Neural cell (in vitro differentiated cells): ENCODE measurements at regions not wholly inside any gene's neighbourhood (a gene's known extent, or its start where the extent isn't known, plus 50 kb on each side); places are given as distances from the start of the nearest gene placed in this dataset.

ENCODE experiments used
- H2AFZ ChIP-seq: fragments of 200-600, 300-800 bp; sonication (generic), shearing (Covaris generic); 2 replicates; pipeline ENCODE4 v1.6.0; 2014; ENCODE audit warnings: low read depth, mild to moderate bottlenecking, antibody characterized with exemption, low read length, moderate library complexity
- H3F3A ChIP-seq: fragments of 200-600 bp; shearing (Covaris generic); 2 replicates; pipeline ENCODE4 v1.6.1; 2016; ENCODE audit warnings: mild to moderate bottlenecking, moderate library complexity, mixed read lengths, antibody characterized with exemption, low read length; ENCODE audit not compliant: insufficient read depth, poor library complexity, severe bottlenecking
- H3K27ac ChIP-seq: fragments of 200-600, 300-800 bp; sonication (generic), shearing (Covaris generic); 2 replicates; pipeline ENCODE4 v1.5.1; 2014; ENCODE audit warnings: mild to moderate bottlenecking, low read length, moderate library complexity
- H3K27me3 ChIP-seq: fragments of 300-800, 200-600 bp; sonication (generic), shearing (Covaris generic); 2 replicates; pipeline ENCODE4 v1.6.0; 2014; ENCODE audit warnings: mild to moderate bottlenecking, low read depth, low read length, moderate library complexity; ENCODE audit not compliant: insufficient read depth
- H3K36me3 ChIP-seq: fragments of 300-800, 200-600 bp; sonication (generic), shearing (Covaris generic); 2 replicates; pipeline ENCODE4 v1.5.1; 2014; ENCODE audit warnings: mild to moderate bottlenecking, antibody characterized with exemption, low read length, moderate library complexity; ENCODE audit not compliant: insufficient read depth
- H3K4me2 ChIP-seq: fragments of 300-800, 200-600 bp; sonication (generic), shearing (Covaris generic); 2 replicates; pipeline ENCODE4 v1.6.0; 2014; ENCODE audit warnings: mild to moderate bottlenecking, low read length
- H3K4me3 ChIP-seq: fragments of 300-800, 200-600 bp; sonication (generic), shearing (Covaris generic); 2 replicates; pipeline ENCODE4 v1.5.1; 2014; ENCODE audit warnings: mild to moderate bottlenecking, low read length, moderate library complexity
- H3K79me2 ChIP-seq: fragments of 200-600 bp; shearing (Covaris generic); replicated peaks from 2 replicates; pipeline ENCODE4 v1.6.0; 2014; ENCODE audit warnings: mild to moderate bottlenecking, low read length, moderate library complexity; ENCODE audit not compliant: insufficient read depth
- H3K9ac ChIP-seq: fragments of 300-800, 200-600 bp; sonication (generic), shearing (Covaris generic); 2 replicates; pipeline ENCODE4 v1.6.1; 2016; ENCODE audit warnings: mild to moderate bottlenecking, low read length, mixed read lengths
- H3K9me2 ChIP-seq: fragments of 200-600 bp; shearing (Covaris generic); 2 replicates; pipeline ENCODE4 v1.6.1; 2016; ENCODE audit warnings: mild to moderate bottlenecking, low read length, mixed read lengths; ENCODE audit not compliant: insufficient read depth
- H3K9me3 ChIP-seq: fragments of 200-600, 300-800 bp; sonication (generic), shearing (Covaris generic); 2 replicates; pipeline ENCODE4 v1.6.1; 2016; ENCODE audit warnings: mild to moderate bottlenecking, mixed run types, low read length, moderate library complexity, mixed read lengths
- H4K20me1 ChIP-seq: fragments of 200-600 bp; shearing (Covaris generic); 2 replicates; pipeline ENCODE4 v1.6.1; 2016; ENCODE audit warnings: mild to moderate bottlenecking, mixed run types; ENCODE audit not compliant: insufficient read depth
- EP300 ChIP-seq: fragments of 450-650 bp; conservative IDR thresholded peaks from 2 replicates; pipeline ENCODE4 v1.6.1; 2014; ENCODE audit warnings: antibody characterized with exemption, mild to moderate bottlenecking, moderate library complexity; ENCODE audit not compliant: poor library complexity, severe bottlenecking
- EZH2 ChIP-seq: fragments of 200-600, 300-800 bp; shearing (Covaris generic), sonication (generic); IDR thresholded peaks from 2 replicates; pipeline ENCODE4 v1.6.1; 2014; ENCODE audit warnings: antibody characterized with exemption, low read length, borderline replicate concordance, mild to moderate bottlenecking; ENCODE audit not compliant: insufficient read depth, poor library complexity, severe bottlenecking
- MXI1 ChIP-seq: fragments of 450-650 bp; conservative IDR thresholded peaks from 2 replicates; pipeline ENCODE4 v1.6.1; 2014; ENCODE audit warnings: antibody characterized with exemption, mild to moderate bottlenecking; ENCODE audit not compliant: poor library complexity, severe bottlenecking
- POLR2AphosphoS5 ChIP-seq: IDR thresholded peaks from 2 replicates; pipeline ENCODE4 v1.6.1; 2012
- RAD21 ChIP-seq: fragments of 450-650 bp; conservative IDR thresholded peaks from 2 replicates; pipeline ENCODE4 v1.6.1; 2014; ENCODE audit warnings: antibody characterized with exemption, mild to moderate bottlenecking, moderate library complexity
- SMC3 ChIP-seq: fragments of 450-650 bp; conservative IDR thresholded peaks from 2 replicates; pipeline ENCODE4 v1.6.1; 2014; ENCODE audit warnings: antibody characterized with exemption, mild to moderate bottlenecking, moderate library complexity; ENCODE audit not compliant: poor library complexity
- TAF1 ChIP-seq: IDR thresholded peaks from 2 replicates; pipeline ENCODE4 v1.6.1; 2012; ENCODE audit warnings: low read depth
- TF ChIP-seq, protein P1 (sequence below): fragments of 450-650 bp; IDR thresholded peaks from 2 replicates; pipeline ENCODE4 v1.5.1; 2014; ENCODE audit warnings: antibody characterized with exemption, mild to moderate bottlenecking, moderate library complexity; ENCODE audit not compliant: poor library complexity, severe bottlenecking
- TF ChIP-seq, protein P2 (sequence below): IDR thresholded peaks from 2 replicates; pipeline ENCODE4 v1.6.1; 2012; ENCODE audit warnings: borderline replicate concordance

DNA sequence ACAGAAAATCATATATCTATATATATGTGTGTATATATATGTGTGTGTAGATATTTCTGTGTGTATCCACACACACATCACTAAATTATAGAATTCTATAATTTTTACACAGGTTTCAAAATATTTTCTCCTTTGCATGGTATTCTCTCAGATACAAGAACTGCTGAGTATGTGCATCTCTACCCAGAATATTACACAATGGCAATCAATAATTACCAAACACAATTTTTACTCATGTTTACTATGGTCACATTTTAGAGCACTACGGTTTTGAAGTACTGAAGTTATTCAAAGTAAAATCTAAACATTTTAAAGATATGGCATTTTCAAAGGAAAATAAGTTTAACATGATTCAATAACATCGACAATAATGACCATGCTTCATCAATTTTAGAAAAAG lies 258.5 kb downstream of the PAX3 start:
- no peak overlapping the region for H3K4me3 ChIP-seq
- no peak overlapping the region for H3K9ac ChIP-seq
- H3F3A ChIP-seq, result no peaks in the 10 kb centered on the region
- no peaks in the 10 kb centered on the region for H4K20me1 ChIP-seq
- no peaks in the 10 kb centered on the region for H3K36me3 ChIP-seq
- H3K27me3 ChIP-seq, result no peaks in the 10 kb centered on the region
- no peaks in the 10 kb centered on the region for H3K9me2 ChIP-seq
- H3K27ac ChIP-seq, result no peak overlapping the region
- H3K79me2 ChIP-seq, result no peaks in the 10 kb centered on the region
- H2AFZ ChIP-seq, result no peak overlapping the region
- H3K9me3 ChIP-seq, result no peaks in the 10 kb centered on the region
- H3K4me2 ChIP-seq, result no peak overlapping the region
- no peak for TF ChIP-seq EZH2
- no peak for TF ChIP-seq RAD21
- TF ChIP-seq TAF1, result no peak
- TF ChIP-seq, protein P1, sequence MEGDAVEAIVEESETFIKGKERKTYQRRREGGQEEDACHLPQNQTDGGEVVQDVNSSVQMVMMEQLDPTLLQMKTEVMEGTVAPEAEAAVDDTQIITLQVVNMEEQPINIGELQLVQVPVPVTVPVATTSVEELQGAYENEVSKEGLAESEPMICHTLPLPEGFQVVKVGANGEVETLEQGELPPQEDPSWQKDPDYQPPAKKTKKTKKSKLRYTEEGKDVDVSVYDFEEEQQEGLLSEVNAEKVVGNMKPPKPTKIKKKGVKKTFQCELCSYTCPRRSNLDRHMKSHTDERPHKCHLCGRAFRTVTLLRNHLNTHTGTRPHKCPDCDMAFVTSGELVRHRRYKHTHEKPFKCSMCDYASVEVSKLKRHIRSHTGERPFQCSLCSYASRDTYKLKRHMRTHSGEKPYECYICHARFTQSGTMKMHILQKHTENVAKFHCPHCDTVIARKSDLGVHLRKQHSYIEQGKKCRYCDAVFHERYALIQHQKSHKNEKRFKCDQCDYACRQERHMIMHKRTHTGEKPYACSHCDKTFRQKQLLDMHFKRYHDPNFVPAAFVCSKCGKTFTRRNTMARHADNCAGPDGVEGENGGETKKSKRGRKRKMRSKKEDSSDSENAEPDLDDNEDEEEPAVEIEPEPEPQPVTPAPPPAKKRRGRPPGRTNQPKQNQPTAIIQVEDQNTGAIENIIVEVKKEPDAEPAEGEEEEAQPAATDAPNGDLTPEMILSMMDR, result no peak
- TF ChIP-seq SMC3, result no peak
- TF ChIP-seq, protein P2, sequence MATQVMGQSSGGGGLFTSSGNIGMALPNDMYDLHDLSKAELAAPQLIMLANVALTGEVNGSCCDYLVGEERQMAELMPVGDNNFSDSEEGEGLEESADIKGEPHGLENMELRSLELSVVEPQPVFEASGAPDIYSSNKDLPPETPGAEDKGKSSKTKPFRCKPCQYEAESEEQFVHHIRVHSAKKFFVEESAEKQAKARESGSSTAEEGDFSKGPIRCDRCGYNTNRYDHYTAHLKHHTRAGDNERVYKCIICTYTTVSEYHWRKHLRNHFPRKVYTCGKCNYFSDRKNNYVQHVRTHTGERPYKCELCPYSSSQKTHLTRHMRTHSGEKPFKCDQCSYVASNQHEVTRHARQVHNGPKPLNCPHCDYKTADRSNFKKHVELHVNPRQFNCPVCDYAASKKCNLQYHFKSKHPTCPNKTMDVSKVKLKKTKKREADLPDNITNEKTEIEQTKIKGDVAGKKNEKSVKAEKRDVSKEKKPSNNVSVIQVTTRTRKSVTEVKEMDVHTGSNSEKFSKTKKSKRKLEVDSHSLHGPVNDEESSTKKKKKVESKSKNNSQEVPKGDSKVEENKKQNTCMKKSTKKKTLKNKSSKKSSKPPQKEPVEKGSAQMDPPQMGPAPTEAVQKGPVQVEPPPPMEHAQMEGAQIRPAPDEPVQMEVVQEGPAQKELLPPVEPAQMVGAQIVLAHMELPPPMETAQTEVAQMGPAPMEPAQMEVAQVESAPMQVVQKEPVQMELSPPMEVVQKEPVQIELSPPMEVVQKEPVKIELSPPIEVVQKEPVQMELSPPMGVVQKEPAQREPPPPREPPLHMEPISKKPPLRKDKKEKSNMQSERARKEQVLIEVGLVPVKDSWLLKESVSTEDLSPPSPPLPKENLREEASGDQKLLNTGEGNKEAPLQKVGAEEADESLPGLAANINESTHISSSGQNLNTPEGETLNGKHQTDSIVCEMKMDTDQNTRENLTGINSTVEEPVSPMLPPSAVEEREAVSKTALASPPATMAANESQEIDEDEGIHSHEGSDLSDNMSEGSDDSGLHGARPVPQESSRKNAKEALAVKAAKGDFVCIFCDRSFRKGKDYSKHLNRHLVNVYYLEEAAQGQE, result no peak
- TF ChIP-seq EP300, result no peak
- TF ChIP-seq MXI1, result no peak
- no peak for TF ChIP-seq POLR2AphosphoS5

DNA sequence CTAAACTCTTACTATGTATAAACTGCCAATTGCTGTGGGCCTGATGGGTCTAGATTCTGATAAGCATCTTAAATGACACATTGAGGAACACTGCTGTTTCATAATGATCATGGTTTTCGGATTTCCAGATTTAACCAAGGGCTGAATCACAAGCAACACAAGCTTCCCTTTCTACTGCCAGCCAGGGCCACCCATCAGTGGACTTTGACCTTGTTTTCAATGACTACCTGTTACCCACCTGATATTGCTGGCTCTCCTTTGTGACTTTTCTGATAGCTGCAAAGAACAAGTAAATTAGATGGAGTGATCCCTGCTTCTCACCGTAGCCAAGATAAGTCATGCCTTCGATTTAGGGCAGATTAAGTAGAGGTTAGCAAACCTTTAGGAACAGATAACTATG lies 259.0 kb downstream of the PAX3 start:
- Histone ChIP-seq H3F3A (no peaks in the 10 kb centered on the region), H3K4me3 (no peak overlapping the region), H3K27ac (no peak overlapping the region), H3K79me2 (no peaks in the 10 kb centered on the region), H4K20me1 (no peaks in the 10 kb centered on the region), H3K9me3 (no peaks in the 10 kb centered on the region), H3K27me3 (no peaks in the 10 kb centered on the region), H3K4me2 (no peak overlapping the region), H3K9ac (no peak overlapping the region), H2AFZ (no peak overlapping the region), H3K36me3 (no peaks in the 10 kb centered on the region), H3K9me2 (no peaks in the 10 kb centered on the region)
- no peak for TF ChIP-seq RAD21
- no peak for TF ChIP-seq MXI1
- no peak for TF ChIP-seq EZH2
- TF ChIP-seq, protein P2, result no peak
- TF ChIP-seq EP300, result no peak
- TF ChIP-seq, protein P1, result no peak
- no peak for TF ChIP-seq TAF1
- TF ChIP-seq POLR2AphosphoS5, result no peak
- TF ChIP-seq SMC3, result no peak
